Fibroblast of villous mesenchyme (primary cell): ENCODE measurements at regions not wholly inside any gene's neighbourhood (a gene's known extent, or its start where the extent isn't known, plus 50 kb on each side); places are given as distances from the start of the nearest gene placed in this dataset.

Source experiments
- DNase-seq: peaks from one replicate; pipeline ENCODE4 v3.0.0-alpha.2; 2010; ENCODE audit warnings: low read depth
- H3K4me3 ChIP-seq: 2 replicates; pipeline ENCODE4 v1.5.1; 2011; ENCODE audit warnings: low read depth, mild to moderate bottlenecking, low read length
- TF ChIP-seq, protein P1 (sequence below): IDR thresholded peaks from 2 replicates; pipeline ENCODE4 v1.5.1; 2012; ENCODE audit warnings: low read depth, mild to moderate bottlenecking, low read length; ENCODE audit not compliant: insufficient read depth

GRCh38 chr13:79673993-79674377 lies 193.0 kb downstream of the NDFIP2 start:
- TF ChIP-seq, protein P1, sequence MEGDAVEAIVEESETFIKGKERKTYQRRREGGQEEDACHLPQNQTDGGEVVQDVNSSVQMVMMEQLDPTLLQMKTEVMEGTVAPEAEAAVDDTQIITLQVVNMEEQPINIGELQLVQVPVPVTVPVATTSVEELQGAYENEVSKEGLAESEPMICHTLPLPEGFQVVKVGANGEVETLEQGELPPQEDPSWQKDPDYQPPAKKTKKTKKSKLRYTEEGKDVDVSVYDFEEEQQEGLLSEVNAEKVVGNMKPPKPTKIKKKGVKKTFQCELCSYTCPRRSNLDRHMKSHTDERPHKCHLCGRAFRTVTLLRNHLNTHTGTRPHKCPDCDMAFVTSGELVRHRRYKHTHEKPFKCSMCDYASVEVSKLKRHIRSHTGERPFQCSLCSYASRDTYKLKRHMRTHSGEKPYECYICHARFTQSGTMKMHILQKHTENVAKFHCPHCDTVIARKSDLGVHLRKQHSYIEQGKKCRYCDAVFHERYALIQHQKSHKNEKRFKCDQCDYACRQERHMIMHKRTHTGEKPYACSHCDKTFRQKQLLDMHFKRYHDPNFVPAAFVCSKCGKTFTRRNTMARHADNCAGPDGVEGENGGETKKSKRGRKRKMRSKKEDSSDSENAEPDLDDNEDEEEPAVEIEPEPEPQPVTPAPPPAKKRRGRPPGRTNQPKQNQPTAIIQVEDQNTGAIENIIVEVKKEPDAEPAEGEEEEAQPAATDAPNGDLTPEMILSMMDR = no peak
- DNase-seq = no peak
- no peak overlapping the region for H3K4me3 ChIP-seq

- TF ChIP-seq, protein P1 = no peak
- no peak overlapping the region for H3K4me3 ChIP-seq
- no peak for DNase-seq
These were observed 192.5 kb downstream of the NDFIP2 start for GRCh38 chr13:79673310-79673992.

DNA sequence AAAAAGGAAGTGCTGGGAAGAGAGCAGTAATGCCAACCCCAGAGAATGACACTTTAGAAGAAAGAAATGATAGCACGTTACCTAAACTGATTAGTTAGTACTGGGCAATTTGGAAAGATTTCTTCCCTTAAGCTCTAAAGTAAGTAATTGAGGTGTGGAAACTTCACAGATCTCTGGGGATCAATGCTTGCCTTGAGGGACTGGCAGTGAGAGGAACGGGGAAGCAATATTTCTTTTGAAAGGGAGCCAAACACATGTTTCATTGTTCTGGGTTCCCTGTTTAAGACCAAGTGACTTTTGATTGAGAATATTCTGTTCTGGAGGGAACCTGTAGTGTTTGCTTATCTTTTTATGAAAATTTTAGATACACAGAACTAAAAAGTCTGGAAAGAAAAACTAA lies 190.5 kb downstream of the NDFIP2 start:
- TF ChIP-seq, protein P1 = no peak
- H3K4me3 ChIP-seq = no peak overlapping the region
- DNase-seq = no peak

GRCh38 chr13:79668201-79668752 lies 187.3 kb downstream of the NDFIP2 start:
- H3K4me3 ChIP-seq = no peak overlapping the region
- no peak for DNase-seq
- TF ChIP-seq, protein P1 = no peak

- no peak for DNase-seq
- TF ChIP-seq, protein P1 = no peak
These were observed 186.8 kb downstream of the NDFIP2 start for GRCh38 chr13:79667771-79668170.

DNA sequence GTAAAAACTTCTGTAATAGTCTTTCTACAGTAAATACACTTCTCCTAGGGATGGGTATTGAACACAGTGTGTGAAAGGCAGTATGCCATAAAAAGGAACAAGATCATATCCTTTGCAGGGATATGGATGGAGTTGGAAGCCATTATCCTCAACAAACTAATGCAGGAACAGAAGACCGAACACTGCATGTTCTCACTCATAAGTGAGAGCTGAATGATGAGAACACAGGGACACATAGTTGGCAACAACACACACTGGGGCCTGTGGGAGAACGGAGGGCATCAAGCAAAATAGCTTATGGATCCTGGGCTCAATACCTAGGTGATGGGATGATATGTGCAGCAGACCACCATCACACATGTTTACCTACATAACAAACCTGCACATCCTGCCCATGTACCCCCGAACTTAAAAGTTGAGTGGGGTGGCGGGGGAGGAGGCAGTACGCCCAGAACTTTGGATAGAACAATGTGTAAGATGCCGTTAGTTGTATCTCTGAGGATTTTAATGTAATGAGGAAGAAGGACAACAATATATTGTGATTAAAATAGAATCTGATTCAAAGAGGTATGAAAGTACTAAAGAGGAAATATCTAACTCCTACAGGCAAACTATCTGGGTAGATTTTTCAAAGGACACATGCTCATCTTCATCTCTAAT lies 183.2 kb downstream of the NDFIP2 start:
- DNase-seq = no peak
- no peak overlapping the region for H3K4me3 ChIP-seq
- TF ChIP-seq, protein P1 = no peak

More at GRCh38 chr13:79667771-79668170, 186.8 kb downstream of the NDFIP2 start:
- H3K4me3 ChIP-seq = no peak overlapping the region
